ENCODE measurements at regions not wholly inside any gene's neighbourhood (a gene's known extent, or its start where the extent isn't known, plus 50 kb on each side); places are given as distances from the start of the nearest gene placed in this dataset.

GRCh38 chr1:4140241-4140640, 240.2 kb upstream of the C1orf174 start:
- no peak for DNase-seq (ENCODE audit: low spot score)

GRCh38 chr1:4140821-4141220, 240.7 kb upstream of the C1orf174 start:
- DNase-seq (ENCODE audit: low spot score): no peak

- DNase-seq (ENCODE audit: low spot score): no peak
Measured at GRCh38 chr1:4144349-4144971, 244.4 kb upstream of the C1orf174 start.

GRCh38 chr1:4146101-4146500, 246.0 kb upstream of the C1orf174 start:
- no peak for DNase-seq (ENCODE audit: low spot score)

GRCh38 chr1:4146614-4147013, 246.5 kb upstream of the C1orf174 start:
- DNase-seq (ENCODE audit: low spot score): no peak

GRCh38 chr1:4147509-4147908, 247.4 kb upstream of the C1orf174 start:
- no peak for DNase-seq (ENCODE audit: low spot score)

GRCh38 chr1:4149281-4149680, 249.2 kb upstream of the C1orf174 start:
- no peak for DNase-seq (ENCODE audit: low spot score)

GRCh38 chr1:4149831-4150230, 249.8 kb upstream of the C1orf174 start:
- DNase-seq (ENCODE audit: low spot score): no peak

- DNase-seq (ENCODE audit: low spot score): no peak
Measured at GRCh38 chr1:4150262-4150661, 250.2 kb upstream of the C1orf174 start.

- no peak for DNase-seq (ENCODE audit: low spot score)
Measured at GRCh38 chr1:4152266-4152665, 252.2 kb upstream of the C1orf174 start.

GRCh38 chr1:4153571-4153970, 253.5 kb upstream of the C1orf174 start:
- no peak for DNase-seq (ENCODE audit: low spot score)

- no peak for DNase-seq (ENCODE audit: low spot score)
Measured at GRCh38 chr1:4156241-4156973, 256.3 kb upstream of the C1orf174 start.

GRCh38 chr1:4160181-4160580, 260.1 kb upstream of the C1orf174 start:
- DNase-seq (ENCODE audit: low spot score): no peak

- no peak for DNase-seq (ENCODE audit: low spot score)
Measured at GRCh38 chr1:4161366-4162006, 261.4 kb upstream of the C1orf174 start.

GRCh38 chr1:4164965-4165364, 264.9 kb upstream of the C1orf174 start:
- no peak for DNase-seq (ENCODE audit: low spot score)

- DNase-seq (ENCODE audit: low spot score): no peak
Measured at GRCh38 chr1:4165686-4166300, 265.7 kb upstream of the C1orf174 start.

- DNase-seq (ENCODE audit: low spot score): no peak
Measured at GRCh38 chr1:4166713-4167112, 266.6 kb upstream of the C1orf174 start.

- DNase-seq (ENCODE audit: low spot score): no peak
Measured at GRCh38 chr1:4169991-4170390, 269.9 kb upstream of the C1orf174 start.

- no peak for DNase-seq (ENCODE audit: low spot score)
Measured at GRCh38 chr1:4170548-4171340, 270.7 kb upstream of the C1orf174 start.

GRCh38 chr1:4171480-4172450, 271.7 kb upstream of the C1orf174 start:
- DNase-seq (ENCODE audit: low spot score): no peak

Measured in HuH-7.5 (cell line).